ENCODE measurements at regions not wholly inside any gene's neighbourhood (a gene's known extent, or its start where the extent isn't known, plus 50 kb on each side); places are given as distances from the start of the nearest gene placed in this dataset.

DNA sequence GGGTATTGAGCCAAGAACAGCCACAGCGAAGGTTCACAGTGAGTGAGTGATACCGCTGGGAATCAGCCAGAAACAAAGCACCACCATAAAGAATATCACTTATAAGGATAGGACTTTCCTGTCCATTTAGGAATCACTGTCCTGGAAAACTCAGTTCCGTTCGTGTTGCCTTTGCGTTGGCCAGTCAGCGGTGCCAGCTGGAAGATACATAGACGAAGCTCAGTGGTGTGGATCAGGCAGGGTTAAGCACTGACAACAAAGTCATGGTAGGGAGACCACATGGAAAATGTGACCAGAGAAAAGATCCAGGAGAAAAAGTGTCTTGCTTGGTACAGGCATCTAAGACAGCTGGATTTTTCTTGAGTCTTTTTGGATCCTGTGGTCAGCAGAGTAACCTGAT, 579.7 kb upstream of the DPP6 start:
- Histone ChIP-seq H3K36me3 (no peaks in the 10 kb centered on the region), H3K4me3 (no peak overlapping the region), H3K4me1 (replicated peaks) (no peaks in the 10 kb centered on the region), H3K27me3 (replicated peaks; ENCODE audit: insufficient read depth) (no peaks in the 10 kb centered on the region), H3K9me3 (no peaks in the 10 kb centered on the region), H3K27ac (no peak overlapping the region)
- 83% methylated on average over 7 of the region's 7 CpGs for WGBS
- no peak for DNase-seq (ENCODE audit: low spot score)
- TF ChIP-seq POLR2AphosphoS5 (IDR thresholded peaks at IDR 0.05) = no peak
- TF ChIP-seq, protein P1, sequence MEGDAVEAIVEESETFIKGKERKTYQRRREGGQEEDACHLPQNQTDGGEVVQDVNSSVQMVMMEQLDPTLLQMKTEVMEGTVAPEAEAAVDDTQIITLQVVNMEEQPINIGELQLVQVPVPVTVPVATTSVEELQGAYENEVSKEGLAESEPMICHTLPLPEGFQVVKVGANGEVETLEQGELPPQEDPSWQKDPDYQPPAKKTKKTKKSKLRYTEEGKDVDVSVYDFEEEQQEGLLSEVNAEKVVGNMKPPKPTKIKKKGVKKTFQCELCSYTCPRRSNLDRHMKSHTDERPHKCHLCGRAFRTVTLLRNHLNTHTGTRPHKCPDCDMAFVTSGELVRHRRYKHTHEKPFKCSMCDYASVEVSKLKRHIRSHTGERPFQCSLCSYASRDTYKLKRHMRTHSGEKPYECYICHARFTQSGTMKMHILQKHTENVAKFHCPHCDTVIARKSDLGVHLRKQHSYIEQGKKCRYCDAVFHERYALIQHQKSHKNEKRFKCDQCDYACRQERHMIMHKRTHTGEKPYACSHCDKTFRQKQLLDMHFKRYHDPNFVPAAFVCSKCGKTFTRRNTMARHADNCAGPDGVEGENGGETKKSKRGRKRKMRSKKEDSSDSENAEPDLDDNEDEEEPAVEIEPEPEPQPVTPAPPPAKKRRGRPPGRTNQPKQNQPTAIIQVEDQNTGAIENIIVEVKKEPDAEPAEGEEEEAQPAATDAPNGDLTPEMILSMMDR (IDR thresholded peaks at IDR 0.05) = no peak
- TF ChIP-seq POLR2A (IDR thresholded peaks at IDR 0.05) = no peak
- intact Hi-C loops (cut with DNase I) = no loop called here

DNA sequence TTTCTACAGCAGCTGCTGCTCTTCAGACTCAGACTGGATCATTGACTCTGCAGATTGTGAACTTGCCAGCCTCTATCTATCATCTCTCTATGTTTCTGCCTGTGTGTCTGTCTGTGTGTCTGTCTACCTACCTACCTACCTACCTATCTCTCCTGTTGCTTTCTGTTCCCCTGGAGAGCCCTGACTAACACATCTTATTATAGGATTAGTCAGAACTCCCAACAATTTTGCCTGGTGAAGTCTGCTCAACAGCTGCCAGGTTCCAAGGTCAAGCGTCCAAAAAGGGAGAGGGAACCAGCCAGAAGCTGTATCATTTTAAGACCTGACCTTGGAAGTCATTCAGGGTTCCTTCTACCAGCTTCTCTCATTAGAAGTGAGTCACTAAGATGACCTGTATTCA, 579.0 kb upstream of the DPP6 start:
- 61% methylated on average over 1 of the region's 1 CpG for WGBS
- Histone ChIP-seq H3K4me3 (no peak overlapping the region), H3K9me3 (no peaks in the 10 kb centered on the region), H3K36me3 (no peaks in the 10 kb centered on the region), H3K4me1 (replicated peaks) (no peaks in the 10 kb centered on the region), H3K27me3 (replicated peaks; ENCODE audit: insufficient read depth) (no peaks in the 10 kb centered on the region), H3K27ac (no peak overlapping the region)
- TF ChIP-seq POLR2AphosphoS5 (IDR thresholded peaks at IDR 0.05) = no peak
- TF ChIP-seq, protein P1 (IDR thresholded peaks at IDR 0.05) = no peak
- TF ChIP-seq POLR2A (IDR thresholded peaks at IDR 0.05) = no peak
- DNase-seq (ENCODE audit: low spot score) = no peak
- intact Hi-C loops (cut with DNase I) = no loop called here

DNA sequence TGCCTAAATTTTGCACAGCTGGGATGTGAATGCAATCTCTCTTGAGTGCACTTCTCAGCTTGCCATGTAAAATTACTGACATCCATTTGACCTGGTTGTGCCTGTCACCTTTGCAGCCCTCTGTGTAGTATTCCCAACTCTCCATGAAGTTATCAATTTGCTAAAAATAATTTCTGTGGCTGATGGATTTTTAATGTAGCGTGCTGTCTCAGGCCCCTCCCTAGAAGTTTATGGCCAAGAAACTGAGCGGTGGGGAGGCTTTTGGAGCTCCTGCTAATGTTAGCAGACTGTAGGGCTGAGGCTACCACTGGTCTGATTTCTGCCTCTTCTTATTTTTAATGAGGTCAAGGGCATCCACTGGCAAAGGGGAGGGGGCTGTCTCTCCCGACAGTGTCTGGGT, 577.0 kb upstream of the DPP6 start:
- no peak overlapping the region for H3K4me3 ChIP-seq

DNA sequence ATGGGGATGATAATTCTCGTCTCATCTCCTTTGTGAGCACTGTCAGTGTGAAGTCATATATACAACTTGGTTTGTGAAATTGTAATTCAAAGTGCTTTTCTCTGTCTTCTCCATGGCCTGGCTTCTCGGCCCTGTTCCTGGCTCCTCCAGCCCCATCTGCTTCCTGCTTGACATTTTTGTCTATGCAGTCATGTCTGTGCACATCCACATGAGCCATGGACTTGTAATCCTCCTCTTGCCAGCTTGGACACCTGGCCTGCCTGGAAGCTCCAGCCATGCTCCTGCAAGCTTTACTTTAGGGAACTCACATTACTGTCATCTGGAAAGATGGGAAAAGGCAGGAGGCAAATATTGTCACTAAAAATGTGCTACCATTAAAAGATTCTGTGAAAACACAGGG, 576.0 kb upstream of the DPP6 start:
- TF ChIP-seq POLR2AphosphoS5 (IDR thresholded peaks at IDR 0.05) = no peak
- TF ChIP-seq, protein P1 (IDR thresholded peaks at IDR 0.05) = no peak
- no peak for TF ChIP-seq POLR2A (IDR thresholded peaks at IDR 0.05)
- Histone ChIP-seq H3K27ac (no peak overlapping the region), H3K27me3 (replicated peaks; ENCODE audit: insufficient read depth) (no peaks in the 10 kb centered on the region), H3K36me3 (no peaks in the 10 kb centered on the region), H3K9me3 (no peaks in the 10 kb centered on the region), H3K4me1 (replicated peaks) (no peaks in the 10 kb centered on the region), H3K4me3 (no peak overlapping the region)
- WGBS = 72% methylated on average over 2 of the region's 2 CpGs
- intact Hi-C loops (cut with DNase I) = no loop called here
- DNase-seq (ENCODE audit: low spot score) = no peak

More for the DNA sequence above, 577.0 kb upstream of the DPP6 start:
- Histone ChIP-seq H3K4me1 (replicated peaks) (no peaks in the 10 kb centered on the region), H3K36me3 (no peaks in the 10 kb centered on the region), H3K9me3 (no peaks in the 10 kb centered on the region), H3K27ac (no peak overlapping the region), H3K27me3 (replicated peaks; ENCODE audit: insufficient read depth) (no peaks in the 10 kb centered on the region)
- WGBS = 67% methylated on average over 3 of the region's 3 CpGs
- TF ChIP-seq POLR2A (IDR thresholded peaks at IDR 0.05) = no peak
- TF ChIP-seq, protein P1 (IDR thresholded peaks at IDR 0.05) = no peak
- TF ChIP-seq POLR2AphosphoS5 (IDR thresholded peaks at IDR 0.05) = no peak
- intact Hi-C loops (cut with DNase I) = no loop called here
- DNase-seq (ENCODE audit: low spot score) = no peak

DNA sequence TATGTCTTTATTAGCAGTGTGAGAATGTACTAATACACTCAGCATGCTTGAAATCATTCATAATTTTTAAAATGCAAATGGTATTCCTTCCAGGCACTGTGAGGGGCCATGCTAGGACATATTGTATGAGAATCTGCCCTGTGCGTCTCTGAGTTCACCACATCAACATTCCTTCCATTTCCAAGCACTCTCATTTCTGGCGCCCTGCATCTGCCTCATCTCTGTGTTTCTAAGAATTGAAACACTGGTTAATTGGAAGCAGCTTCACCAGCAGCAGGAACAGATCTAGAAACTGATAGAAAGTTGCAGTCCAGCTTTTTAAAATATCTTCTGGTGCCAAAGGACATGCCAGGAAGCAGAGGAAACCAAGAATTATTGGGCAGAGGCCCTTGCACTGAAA, 555.9 kb upstream of the DPP6 start:
- H3K27ac ChIP-seq = no peak overlapping the region
- 78% methylated on average over 2 of the region's 2 CpGs for whole genome bisulfite sequencing
- intact Hi-C loops (cut with DNase I) = no loop called here
- DNase-seq (ENCODE audit: low spot score) = no peak
- no peaks in the 10 kb centered on the region for H3K4me1 ChIP-seq (replicated peaks)
- no peaks in the 10 kb centered on the region for H3K27me3 ChIP-seq (replicated peaks; ENCODE audit: insufficient read depth)
- H3K9me3 ChIP-seq = no peaks in the 10 kb centered on the region
- TF ChIP-seq POLR2AphosphoS5 (IDR thresholded peaks at IDR 0.05) = no peak
- TF ChIP-seq, protein P1 (IDR thresholded peaks at IDR 0.05) = no peak
- no peak for TF ChIP-seq POLR2A (IDR thresholded peaks at IDR 0.05)
- no peaks in the 10 kb centered on the region for H3K36me3 ChIP-seq
- H3K4me3 ChIP-seq = no peak overlapping the region

Measured in prostate gland (tissue), 2 donors.